ENCODE measurements at regions not wholly inside any gene's neighbourhood (a gene's known extent, or its start where the extent isn't known, plus 50 kb on each side); places are given as distances from the start of the nearest gene placed in this dataset.

DNA sequence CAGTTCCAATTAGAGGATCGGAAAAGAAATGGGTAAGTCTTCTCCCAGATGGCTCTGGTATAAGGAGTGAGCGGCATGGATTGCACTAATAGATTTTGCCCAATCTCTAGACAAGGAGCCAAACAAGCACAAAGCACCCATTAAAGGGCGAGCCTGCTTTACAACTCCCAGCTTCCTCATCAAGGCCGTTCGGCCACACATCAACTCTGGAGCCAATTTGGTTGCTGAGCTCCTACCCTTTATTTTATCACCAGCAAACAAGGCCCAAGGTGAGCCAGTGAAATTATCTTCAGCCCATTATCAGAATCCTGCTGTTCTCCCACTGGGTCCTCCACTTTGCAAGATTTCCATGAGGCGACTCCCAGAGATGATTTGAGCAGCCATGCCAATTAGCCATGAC lies 292.2 kb upstream of the NPVF start:
- DNase-seq, result no peak

GRCh38 chr7:25521236-25521635 lies 292.9 kb upstream of the NPVF start:
- DNase-seq, result no peak

- DNase-seq, result no peak
These were observed 294.4 kb upstream of the NPVF start for GRCh38 chr7:25522727-25523126.

DNA sequence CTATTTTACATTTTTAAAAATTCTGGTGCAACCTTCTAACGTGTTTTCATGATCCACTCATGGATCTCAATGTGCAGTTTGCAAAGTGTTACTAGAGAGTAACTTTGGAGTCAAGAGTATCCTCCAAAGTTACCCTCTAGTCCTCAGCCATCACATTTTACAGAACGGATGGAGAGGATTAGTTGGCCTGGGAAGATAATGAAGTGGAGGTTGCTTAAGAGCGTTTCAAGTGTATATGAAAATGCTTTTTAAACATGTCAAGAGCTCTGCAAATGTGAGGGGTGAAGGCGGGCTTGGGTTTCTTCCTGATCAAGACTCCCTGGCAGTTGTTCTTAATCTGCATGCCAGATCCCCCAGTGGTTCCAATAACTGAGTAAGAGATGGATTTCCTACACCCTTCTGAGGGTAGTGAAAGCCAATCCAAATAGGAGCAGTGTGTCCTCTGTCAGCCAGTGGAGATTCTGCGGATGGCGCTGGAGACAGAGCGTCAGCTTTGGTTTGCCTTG lies 299.4 kb upstream of the NPVF start:
- no peak for DNase-seq

GRCh38 chr7:25529320-25529719 lies 301.0 kb upstream of the NPVF start:
- no peak for DNase-seq

- DNase-seq, result no peak
These were observed 308.6 kb upstream of the NPVF start for GRCh38 chr7:25536851-25537250.

GRCh38 chr7:25537662-25538375 lies 309.5 kb upstream of the NPVF start:
- no peak for DNase-seq

- no peak for DNase-seq
These were observed 313.0 kb upstream of the NPVF start for GRCh38 chr7:25541094-25541821.

- DNase-seq, result no peak
These were observed 313.6 kb upstream of the NPVF start for GRCh38 chr7:25541877-25542276.

DNA sequence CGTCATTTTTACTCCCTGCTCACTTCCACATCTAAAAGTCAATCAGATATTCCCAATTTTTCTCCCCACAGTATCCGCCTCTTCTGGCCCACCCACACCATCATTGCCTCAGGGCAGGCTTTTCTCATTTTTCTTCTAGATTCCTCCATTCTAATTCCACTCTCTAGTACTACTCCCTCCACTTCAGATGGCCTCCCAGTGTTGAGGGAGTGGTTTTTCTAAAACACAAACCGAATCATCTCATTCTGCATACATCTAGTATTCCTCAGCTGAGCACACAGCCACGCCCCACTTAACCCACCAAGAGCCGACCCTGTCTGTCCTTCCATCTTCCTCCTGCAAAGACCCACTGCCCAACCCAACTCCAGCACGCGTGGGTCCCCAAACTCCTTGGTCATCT lies 314.9 kb upstream of the NPVF start:
- no peak for DNase-seq

DNA sequence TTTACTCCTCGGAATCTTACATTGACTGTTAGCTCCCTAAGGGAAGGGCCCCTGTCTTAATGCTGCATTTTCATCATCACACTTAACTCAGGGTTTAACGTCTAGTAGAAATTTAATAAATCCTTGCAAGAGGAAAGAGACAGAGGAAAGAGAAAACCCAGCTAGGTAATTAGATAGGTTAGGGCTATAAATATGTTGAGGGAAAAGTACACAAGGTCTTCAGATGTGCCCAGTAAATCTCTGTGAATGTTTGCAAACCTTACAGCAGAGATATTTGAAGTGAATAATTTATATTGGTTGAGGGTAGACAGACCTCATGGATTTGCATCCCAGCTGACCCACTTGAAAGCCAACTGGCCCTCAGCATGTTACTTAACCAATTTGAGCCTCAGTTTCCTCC lies 315.5 kb upstream of the NPVF start:
- no peak for DNase-seq

DNA sequence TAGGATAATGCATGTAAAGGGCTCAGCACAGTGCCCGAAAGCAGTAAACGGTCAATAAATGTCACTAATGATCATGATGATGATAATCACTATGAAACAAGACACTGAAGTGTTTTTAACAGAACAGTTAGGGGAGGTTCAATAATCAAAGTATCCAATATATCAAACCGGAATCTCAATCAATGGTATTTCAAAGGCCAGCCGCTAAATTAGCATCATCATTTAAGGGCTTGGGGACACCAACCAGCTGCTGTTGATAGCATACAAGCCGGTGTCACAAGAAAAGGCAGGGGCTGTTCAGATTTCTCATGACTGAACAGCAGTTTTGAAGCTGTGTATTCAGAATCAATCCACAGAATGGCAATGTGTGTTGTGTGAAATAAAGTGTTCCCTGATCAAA lies 316.0 kb upstream of the NPVF start:
- DNase-seq, result no peak

DNA sequence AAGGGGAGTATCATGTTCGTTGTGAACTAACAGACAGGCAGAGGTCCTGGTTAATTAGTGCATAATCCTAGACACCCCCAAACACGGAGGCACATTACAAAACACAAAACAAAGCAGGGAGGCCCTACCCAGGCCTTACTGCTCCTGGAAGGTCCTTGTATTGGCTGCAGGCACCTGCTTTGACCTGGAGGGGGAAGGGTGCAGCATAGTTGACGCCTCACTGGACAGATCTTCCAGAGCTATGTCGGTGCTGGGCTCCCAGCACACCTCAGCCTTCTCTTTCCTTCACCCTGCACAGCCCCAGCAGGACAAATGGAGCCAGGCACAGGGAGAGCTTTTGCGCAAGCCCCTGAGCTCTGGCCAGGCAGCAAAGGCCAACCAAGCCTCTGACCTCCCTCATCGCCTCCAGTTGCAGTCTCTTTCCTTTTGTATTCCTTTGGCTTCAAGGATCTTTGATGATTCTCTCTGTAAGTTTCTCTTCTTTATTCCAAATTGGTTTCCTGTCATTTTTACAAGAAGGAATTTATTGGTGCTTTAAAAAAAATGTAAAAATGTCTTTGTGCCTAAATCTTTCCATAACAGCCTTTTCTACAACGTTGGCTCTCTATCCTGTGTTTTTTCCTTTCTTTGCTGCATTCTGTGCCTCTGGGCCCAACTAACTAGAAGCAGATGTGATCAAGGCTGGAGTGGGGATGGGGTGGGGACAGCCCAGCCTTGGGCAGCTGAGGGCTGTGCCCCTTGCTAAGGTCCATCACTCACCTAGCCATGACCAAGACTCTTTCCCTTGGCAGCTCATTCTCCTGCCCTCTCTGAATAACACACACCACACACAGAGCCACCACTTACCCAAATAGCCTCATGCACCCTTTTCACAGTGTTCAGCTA lies 317.1 kb upstream of the NPVF start:
- DNase-seq, result no peak

- no peak for DNase-seq
These were observed 318.0 kb upstream of the NPVF start for GRCh38 chr7:25546306-25546705.

DNA sequence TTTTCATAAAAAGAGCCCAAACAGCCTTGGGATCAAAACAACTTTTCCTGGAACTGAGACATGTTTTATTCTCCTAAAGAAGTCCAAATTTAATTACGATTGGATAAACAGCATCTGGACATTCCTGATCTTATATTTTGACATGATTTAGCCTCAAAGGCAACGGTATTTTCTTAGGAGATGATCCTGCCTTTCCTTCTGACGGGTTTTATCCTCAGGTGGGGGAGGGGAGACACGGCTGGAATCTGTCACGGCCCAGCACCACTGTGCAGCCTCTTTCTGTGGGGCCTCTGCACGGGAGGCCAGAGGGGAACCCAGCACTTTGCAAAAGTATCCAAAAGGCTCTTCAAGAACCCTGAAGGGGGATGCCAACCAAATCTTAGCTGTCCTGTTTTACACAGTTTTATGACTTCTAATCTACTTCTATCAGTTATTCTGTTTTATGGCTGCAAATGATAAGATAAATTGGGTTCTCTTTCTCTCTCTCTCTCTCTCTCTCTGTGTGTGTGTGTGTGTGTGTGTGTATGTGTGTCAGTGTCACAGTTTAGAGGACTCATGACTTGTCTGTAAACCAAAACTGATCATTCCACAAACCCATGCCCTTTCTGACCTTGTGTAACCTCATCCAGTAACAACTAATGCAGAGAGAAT lies 321.1 kb upstream of the NPVF start:
- no peak for DNase-seq

DNA sequence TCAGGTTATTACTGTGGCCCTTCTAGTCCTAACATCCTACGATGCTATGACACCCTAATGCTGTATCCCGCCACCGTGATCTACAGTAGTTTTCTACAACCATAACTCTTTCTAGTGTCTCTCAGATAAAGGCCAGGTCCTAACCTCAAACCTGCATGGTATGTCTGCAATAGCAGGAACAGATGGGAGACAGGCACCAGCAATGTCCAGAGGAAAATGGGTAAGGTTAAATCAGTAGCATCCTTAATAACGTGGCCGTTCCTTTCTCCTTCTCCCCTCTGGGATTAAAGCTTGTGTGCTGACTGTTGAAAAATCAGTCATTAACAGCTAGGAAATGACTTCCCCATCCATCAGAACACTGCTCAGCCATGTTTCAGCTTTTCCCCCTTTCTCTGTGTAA lies 321.9 kb upstream of the NPVF start:
- DNase-seq, result no peak

DNA sequence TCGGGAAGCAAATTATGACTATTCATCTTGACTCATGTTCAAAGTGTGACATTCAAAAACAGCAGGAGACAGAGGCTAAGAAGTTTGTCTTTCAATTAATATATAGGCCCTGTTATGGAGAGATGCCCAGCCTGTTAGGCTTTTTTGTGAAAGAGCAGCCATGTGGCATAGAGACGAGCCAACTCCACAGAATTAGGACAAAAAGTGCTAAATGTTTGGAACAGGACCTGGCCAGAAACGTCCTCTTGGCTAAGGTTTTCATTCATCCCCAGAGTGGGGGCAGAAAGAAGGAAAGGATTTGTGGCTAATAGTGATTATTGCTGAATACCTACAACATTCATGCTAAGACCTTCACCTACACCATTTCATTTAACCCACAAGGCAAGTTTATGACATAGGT lies 324.7 kb upstream of the NPVF start:
- no peak for DNase-seq

DNA sequence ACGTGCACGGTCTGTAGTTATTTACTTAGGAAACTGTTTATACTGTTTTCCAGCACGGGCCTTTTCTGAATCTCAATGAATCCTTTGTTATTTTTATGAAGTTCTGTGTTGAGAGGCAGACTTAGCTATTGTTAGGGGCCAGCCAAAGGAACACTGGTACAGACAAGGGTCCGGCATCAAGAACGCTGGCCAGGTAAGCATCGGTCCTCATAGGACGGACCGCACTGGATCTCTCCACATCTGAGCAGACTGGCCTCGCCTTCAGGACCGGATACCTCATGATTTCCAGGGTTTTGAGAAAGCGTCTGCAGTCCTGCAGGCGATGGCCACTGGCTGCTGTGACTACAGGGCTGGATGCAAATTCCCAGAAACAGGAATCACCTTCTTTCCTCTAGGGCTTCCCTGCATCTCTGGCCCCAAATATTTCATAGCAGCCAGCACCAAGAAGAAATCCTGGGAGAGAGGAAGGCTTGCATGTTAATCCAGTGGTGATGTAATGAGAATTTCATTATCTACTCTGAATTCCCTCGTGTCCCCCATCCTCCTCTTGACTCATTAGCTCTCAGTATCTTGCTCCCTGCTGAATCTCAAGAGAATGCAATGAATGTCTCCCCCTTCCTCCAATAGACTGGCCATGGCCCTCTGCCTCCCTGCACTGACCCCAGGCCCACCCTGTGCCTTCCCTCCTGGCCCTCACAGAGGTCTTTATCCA lies 325.4 kb upstream of the NPVF start:
- no peak for DNase-seq

GRCh38 chr7:25557379-25557917 lies 329.2 kb upstream of the NPVF start:
- DNase-seq, result no peak

- no peak for DNase-seq
These were observed 329.6 kb upstream of the NPVF start for GRCh38 chr7:25557930-25558329.

GRCh38 chr7:25558605-25559004 lies 330.3 kb upstream of the NPVF start:
- DNase-seq, result no peak

All from CD4-positive, alpha-beta T cell treated with Interleukin-4 for 1 hour (primary cell).